ENCODE measurements at regions not wholly inside any gene's neighbourhood (a gene's known extent, or its start where the extent isn't known, plus 50 kb on each side); places are given as distances from the start of the nearest gene placed in this dataset.
"Not testable (repeated sequence)": the region's sequence is repeated elsewhere in the genome, so short reads cannot be mapped to it uniquely, and the experiment has no call there.

DNA sequence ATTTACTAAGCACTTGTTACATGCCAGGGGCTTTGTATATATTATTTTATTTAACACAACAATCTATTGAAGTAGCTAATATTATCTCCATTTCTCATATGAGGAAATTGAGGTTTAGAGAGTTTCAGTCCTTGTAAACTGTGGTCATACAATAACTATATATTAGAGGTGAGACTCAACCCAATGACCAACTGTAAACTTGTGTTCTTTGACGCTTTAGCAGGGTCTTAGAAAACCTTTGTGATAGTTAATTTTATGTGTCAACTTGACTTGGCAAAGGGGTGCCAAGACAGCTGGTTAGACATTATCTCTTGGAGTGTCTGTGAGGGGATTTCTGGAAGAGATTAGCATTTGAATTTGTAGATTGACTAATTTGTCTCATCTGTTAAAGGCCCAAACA lies 252.4 kb upstream of the B3GALT2 start:
- no peak for DNase-seq

DNA sequence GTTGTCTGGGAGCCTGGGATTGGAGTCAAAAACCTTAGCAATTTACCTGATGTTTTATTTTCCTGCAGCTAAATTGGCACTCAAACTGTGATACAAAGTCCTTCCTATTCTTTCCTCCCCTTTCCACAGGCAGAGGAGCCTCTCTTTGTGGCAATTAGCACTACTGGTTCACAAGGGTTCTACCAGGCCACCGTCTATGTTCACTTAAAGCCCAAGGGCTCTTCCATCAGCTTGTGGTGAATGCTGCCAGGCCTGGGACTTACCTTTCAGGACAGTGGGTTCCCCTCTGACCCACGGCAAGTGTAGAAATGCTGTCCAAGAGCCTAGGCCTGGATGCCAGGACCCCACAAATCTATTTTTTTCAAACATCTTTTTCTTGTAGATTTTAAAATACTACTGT lies 251.9 kb upstream of the B3GALT2 start:
- DNase-seq, result no peak

DNA sequence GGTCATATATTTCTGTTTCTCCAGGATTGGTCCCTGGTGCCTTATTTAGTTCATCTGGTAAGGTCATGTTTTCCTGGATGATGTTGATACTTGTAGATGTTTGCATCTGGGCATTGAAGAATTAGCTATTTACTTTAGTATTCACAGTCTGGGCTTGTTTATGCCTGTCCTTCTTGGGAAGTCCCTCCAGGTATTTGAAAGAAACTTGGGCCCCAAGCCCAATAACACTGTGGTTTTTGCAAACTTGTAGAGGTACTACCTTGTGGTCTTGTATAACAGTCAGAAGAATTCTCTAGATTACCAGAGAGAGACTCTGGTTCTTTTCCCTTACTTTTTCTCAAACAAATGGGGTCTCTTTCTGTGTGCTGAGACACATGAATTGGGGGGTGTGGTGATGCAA lies 251.4 kb upstream of the B3GALT2 start:
- no peak for DNase-seq

DNA sequence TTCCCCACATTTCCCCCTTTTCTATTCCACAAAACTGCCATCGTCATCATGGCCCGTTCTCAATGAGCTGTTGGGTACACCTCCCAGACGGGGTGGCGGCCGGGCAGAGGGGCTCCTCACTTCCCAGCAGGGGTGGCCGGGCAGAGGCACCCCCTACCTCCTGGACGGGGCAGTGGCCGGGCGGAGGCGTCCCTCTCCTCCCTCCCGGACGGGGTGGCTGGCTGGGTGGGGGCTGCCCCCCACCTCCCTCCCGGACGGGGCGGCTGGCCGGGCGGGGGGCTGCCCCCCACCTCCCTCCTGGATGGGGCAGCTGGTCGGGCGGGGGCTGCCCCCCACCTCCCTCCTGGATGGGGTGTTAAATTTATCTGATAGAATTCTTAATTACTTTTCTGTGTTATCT lies 250.9 kb upstream of the B3GALT2 start:
- DNase-seq, result not testable (repeated sequence)

DNA sequence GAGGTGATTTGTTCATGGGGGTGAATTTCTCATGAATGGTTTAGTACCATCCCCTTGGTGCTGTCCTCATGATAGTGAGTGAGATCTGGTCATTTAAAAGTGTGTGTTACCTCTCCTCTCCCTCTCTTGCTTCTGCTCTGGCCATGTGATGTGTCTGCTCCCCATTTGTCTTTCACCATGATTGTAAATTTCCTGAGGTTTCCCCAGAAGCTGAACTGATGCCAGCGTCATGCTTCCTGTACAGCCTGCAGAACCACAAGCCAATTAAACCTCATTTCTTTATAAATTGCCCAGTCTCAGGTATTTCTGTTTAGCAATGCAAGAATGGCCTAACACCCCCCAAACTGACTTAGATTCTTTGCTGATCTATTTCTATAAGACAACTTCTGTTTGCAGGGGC lies 249.4 kb upstream of the B3GALT2 start:
- DNase-seq, result no peak

DNA sequence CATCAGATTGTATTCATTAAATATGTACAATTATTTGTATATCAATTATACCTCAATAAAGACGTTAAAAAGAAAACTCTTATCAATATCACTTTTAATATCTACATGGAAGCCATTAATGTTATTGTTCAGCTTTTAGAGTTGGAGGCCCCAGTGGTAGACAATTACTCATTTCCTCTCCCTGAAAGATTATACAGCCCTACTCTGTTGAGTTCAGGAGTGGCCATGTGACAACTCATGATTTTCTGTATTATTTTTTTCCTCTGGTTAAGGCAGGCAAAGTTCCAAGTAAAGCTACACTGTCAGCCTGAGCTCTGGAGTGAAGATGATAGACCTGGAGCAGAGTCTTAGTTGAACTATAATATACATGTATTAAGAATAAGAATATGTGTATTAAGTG lies 247.9 kb upstream of the B3GALT2 start:
- DNase-seq, result no peak

DNA sequence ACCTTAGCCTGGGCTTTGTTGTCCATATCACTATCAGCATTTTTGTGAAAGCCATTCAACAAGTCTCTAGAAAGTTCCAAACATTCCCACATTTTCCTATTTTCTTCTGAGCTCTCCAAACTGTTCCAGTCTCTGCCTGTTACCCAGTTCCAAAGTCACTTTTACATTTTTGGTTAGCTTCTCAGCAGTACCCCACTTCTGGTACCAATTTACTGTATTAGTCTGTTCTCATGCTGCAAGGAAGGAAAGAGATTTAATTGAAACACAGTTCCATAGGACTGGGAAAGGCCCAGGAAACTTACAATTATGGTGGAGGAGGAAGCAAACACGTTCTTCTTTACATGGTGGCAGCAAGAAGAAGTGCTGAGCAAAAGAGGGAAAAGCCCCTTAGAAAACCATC lies 247.2 kb upstream of the B3GALT2 start:
- DNase-seq, result no peak

DNA sequence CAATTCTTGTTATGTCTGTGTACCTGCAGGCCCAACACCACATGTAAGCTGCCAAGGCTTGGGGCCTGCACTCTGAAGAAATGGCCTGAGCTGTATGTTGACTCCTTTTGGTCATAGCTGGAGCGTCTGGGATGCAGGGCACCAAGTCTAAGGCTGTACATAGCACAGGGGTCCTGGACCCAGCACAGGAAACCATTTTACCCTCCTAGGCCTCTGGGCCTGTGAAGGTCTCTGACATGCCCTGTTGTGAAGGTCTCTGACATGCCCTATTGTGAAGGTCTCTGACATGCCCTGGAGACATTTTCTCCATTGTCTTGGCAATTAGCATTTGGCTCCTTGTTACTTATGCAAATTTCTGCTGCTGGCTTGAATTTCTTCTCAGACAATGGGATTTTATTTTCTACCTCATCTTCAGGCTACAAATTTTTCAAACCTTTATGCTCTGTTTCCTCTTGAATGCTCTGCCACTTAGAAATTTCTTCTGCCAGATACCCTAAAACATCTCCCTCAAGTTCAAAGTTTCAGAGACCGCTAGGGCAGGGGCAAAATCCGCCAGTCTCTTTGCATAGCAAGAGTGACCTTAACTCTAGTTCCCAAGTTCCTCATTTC lies 246.7 kb upstream of the B3GALT2 start:
- DNase-seq, result no peak

DNA sequence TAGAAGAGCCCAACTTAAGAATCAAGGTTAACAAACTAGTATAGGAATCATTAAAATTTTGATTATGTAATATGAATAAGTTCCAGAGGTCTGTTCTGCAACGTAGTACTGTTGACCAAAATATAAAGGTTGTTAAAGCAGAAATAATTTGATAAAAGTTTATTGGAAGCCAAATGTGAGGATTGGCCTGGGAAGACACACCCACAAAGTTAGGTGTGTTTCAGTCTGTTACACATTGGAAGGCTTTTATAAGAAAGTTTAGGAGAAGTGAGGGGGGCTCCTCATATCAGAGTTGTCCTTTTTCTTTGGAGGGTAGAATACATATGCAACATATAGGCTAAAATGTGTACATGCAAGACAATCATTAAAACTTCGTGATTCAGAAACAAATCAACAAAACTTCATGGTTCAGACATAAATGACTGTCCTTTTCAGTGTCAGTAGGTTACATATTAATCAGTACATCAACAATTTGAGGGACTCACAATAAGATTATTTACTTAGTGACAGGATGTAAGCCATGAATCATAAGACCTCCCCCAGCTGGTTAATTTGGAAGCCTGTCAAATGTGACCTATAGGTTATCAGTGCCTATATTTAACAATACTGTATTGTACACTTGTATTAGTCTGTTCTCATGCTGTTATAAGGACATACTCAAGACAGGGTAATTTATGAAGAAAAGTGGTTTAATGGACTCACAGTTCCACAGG lies 245.0 kb upstream of the B3GALT2 start:
- DNase-seq, result no peak

DNA sequence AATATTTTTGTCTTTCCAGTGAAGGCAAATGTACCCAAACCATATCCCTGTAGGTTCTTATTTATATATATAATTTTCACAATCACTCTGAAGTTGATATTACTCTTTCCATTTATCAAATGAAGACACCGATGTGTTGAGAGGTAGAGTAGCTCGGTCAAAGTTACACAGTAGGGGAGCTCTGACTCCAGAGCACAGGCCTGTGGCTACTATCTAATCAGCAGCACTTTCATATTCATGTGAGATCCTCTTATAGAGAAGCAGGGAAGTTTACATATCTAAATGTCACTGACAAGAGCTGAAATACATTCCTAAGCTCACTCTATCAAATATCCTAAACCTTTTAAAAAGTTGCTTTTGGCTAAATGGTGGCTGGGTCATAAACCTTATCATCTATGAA lies 241.1 kb upstream of the B3GALT2 start:
- no peak for DNase-seq

DNA sequence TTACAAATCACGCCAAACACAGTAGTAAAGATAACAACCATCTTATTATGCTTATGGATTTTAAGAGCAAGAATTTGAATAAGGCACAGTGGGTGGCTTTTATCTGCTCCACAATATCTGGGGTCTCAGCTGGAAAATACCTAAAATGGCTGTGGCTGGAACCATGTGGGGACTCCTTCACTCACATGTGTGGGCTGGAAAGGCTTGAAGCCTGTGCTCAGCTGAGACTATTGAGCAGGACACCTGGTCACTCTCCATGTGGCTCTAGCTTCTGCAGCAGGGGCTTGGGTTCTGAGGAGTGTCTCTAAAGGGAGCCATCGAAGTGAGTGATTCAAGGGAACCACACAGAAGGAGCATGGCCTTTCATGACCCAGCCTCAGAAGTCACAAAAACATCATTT lies 239.6 kb upstream of the B3GALT2 start:
- DNase-seq, result no peak

DNA sequence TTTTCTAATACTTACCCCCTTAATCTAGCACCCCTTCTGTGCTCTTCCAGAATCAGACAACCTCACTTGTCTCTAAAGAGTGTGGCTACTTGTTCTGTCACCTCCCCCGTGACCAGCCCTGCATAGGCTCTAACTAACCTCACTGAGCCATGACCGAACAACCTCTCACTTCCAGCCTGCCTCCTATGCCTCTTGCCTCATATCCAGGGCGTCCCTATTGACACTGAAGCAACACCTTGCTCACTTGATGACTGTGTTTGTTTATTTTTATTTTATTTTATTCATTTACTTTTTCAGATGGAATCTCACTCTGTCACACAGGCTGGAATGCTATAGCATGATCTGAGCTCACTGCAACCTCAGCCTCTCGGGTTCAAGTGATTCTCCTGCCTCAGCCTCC lies 235.1 kb upstream of the B3GALT2 start:
- DNase-seq, result no peak

DNA sequence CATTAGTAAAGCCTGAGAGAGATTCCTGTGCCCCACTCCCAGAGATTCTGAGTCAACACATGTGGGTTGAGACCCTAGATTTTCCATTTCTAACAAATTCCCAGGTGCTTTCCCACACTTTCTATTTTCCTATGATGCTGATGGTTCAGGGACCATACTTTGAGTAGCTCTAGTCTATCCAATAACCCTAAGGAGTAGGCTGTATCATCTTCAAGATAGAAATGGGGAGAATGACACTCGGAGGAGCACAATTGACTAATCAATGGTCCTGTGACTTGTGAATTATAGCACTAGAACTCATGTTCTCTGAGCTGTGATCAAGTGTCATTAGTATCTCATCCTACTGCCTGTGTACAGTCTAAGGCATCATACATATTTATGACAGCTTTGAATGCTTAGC lies 232.9 kb upstream of the B3GALT2 start:
- DNase-seq, result no peak

DNA sequence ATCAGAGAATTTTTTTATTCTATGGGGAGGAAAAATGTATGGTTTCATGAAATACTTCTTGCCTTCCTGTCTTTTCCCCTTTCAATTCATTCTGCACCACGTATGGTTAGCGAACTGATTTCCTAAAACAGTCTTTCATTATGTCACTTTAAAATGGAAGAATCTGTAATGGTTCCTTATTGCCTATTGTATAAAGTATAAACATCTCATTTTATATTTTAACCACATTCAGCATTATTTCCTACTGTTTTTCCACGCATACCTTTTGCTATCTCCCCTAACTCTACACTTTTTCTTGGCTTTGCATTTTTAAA lies 232.3 kb upstream of the B3GALT2 start:
- no peak for DNase-seq

DNA sequence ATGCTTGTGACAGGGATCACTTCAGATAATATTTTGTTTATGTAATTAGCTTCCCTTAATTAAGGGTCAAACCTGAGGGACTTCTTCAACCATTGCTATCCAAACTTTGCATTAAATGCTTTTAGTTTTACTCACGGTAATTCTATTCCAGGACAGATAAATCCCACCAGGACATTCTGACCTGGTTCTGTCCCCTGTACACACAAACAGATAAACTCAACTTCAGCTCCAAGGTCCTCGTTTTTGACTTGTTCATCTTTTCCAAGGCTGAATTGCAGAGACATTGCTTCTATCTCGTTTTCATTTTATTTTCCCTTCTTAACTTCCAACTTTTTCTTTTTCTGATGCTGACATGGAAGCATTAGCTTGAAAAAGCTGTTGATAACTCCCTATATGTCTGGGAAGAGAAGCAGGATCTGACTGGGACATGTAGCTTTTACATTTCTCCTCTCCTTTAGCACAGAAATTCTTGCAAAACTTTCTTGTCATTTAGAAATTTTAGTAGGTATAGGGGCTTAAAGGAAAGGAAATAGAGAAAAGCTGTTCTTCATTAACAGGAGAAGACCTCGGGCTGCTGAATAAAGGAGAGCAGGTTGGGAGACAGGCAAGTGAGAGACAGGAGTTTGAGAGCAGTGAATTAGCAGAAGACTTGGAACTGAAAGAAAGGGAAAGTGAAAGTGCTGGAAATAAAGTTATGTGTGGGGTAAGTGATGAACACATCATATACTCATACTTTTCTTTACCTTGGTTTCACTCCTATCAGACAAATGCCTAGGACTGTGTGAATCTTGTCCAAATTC lies 231.7 kb upstream of the B3GALT2 start:
- DNase-seq, result no peak

DNA sequence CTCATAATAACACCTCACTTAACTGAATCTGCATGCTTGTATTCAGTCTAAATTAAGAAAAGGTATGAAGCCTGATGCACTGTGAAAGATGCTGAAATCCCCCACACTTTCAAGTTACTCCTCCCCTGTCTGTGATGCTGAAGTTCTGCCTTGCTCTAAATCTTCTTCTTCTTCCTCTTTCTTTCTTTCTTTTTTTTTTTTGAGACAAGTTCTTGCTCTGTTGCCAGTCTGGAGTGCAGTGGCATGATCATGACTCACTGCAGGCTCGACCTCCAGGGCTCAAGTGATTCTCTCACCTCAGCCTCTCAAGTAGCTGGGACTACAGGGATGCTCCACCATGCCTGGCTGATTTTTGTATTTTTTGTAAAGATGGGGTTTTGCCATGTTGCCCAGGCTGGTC lies 231.0 kb upstream of the B3GALT2 start:
- DNase-seq, result peak; percentile 63

DNA sequence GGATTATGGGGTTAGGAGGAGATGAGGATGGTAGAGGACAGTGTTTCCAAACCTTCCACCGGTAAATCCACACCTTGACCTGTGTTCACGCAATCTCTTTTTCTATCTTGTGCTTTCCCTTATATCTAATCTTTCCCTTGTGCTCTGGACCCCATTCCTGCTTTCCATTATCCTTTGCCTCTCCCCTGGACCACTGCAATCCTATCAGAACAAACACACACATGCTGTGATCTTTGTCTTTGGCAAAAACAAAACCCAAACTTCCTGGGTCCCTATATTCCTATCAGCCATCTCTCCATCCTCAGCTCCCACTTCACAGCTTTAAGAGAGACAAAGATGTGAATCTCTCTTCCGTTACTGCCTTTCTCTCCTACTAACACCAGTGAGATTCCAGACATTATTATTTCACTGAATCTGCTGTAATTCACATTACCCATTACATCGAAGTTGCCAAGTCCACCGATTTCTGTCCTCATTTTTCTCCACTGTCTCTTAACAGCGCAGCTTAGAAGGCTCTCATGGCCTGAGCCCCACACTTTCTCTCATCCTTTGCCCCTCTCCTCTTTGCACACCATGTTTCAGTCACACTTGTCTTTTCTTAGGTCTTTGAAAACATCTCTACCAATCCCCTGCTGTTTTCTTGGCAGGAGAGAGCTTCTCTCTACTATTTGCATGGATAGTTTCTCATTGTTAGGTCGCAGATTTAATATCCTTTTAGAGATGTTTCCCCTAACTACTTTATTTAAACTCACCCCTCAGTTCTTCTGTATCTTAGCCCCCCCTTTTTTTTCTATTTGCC lies 230.0 kb upstream of the B3GALT2 start:
- no peak for DNase-seq

DNA sequence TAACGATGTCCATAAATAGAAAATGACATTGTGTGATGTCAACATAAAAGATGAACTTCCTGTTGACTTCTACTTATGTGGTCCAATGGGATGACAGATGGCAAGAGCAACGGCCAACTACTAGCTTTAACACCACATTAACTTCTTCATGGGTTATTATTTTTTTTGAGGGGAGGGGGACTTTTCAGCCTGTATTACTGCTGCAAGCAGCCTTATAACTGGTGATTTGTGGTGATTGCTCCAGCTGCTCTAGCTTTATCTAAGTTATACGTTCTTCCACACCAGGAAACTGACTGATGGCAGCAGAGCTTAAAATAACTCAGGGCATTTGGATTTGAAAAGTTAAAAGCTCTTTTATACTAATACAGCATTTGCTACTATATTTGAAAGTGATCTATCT lies 228.8 kb upstream of the B3GALT2 start:
- DNase-seq, result no peak

DNA sequence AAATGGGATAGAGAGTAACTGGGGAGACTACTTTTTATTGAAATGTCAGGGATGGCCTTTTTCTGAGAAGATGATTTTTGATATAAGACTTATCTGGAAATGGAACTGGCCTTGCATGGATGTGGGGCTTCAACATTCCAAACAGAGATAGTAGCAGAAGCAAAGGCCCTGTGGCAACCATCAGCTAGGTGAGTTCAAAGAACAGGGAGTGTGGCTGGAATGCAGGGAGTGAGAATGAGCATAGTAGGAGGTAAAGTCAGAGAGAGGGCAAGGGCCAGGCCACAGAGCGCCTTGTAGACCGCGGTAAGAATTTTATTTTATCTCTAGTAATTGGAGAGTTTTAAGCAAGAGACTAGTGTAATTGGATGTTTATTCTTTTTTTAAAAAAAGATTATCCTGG lies 227.0 kb upstream of the B3GALT2 start:
- DNase-seq, result no peak

DNA sequence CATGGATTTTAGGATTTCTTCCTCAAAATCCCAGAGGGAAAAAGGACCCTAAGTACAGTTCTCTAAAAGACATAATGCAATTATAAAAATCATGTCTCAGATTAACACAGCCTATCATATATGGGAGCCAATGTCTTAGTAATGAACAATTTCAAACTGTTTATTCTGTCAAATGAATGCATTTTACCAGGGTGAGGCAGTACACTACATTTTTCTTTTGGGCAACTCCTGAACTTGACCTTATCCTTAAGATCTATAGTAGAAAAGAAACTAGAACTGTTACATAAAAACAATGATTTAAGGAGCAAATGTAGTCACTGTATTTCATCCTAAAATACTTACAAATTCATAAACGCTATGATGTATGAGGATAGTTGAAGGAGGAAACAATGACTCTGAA lies 226.3 kb upstream of the B3GALT2 start:
- no peak for DNase-seq

DNA sequence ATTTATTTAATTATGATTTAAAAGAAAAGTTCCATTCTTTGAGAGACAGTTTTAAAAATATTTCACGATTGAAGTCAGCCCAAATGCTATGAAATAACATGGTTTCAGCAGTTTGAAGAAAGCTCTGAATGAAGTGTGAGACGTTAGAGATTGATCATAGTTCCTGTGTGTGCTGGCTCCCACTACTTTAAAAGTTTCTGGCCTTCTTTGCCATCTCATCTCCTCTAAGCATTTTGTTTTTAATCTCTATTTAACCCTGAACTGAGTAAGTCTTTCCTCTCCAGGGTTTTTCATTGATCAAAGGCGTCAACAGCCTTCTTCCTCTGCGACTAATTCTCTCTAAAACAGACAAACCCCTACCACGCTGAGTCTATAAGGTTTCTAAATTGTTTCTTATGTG lies 225.3 kb upstream of the B3GALT2 start:
- peak; percentile 18 for DNase-seq

DNA sequence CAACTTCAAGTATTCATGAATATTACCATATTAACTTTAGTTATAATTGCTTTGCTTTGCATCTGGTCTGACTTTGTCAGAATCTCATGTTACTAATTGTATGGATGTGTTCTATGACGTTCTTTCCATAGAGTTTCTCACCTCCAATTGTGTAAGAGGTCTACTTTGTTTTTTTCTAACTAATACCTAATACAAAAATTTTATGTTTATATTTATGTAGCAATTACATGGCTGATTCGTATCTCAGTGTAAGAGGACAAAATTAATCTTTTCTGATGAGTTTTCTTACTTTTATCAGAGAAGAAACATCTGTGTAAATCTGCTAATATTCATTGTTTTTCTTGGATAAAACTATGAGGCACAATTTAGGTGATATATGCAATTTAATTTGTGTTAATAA lies 224.8 kb upstream of the B3GALT2 start:
- DNase-seq, result no peak

DNA sequence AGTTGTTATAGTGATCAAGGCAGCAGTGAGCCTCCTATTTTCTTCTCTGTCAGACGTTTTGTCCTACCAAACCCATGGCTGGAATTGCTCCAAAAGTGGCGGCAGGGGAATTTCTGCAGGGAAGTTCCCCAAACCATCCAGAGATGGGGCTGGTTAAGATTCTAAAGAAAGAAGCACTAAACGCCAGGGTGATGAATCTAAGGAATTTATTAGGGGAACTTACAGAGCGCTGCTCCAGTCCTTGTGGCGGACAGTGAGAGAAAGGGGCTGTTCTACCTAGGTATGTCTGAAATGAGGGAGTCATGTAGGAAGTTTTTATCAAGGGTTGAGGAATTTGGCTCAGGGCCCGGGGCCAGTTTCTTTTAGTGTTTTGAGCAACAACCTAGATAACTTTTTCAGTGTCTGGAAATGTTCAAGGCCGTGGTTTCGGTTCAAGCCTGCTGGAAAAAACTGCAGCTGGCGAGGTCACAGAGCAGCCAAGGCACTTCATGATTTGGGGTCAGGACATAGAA lies 222.4 kb upstream of the B3GALT2 start:
- DNase-seq, result peak; percentile 18
